Activated T-cell treated with anti-CD3 and anti-CD28 coated beads for 4 hours (primary cell): ENCODE measurements at regions not wholly inside any gene's neighbourhood (a gene's known extent, or its start where the extent isn't known, plus 50 kb on each side); places are given as distances from the start of the nearest gene placed in this dataset.
"Not testable (repeated sequence)": the region's sequence is repeated elsewhere in the genome, so short reads cannot be mapped to it uniquely, and the experiment has no call there.

ENCODE experiments used
- DNase-seq: peaks from one replicate; pipeline ENCODE4 v3.0.0-alpha.2; 2020

DNA sequence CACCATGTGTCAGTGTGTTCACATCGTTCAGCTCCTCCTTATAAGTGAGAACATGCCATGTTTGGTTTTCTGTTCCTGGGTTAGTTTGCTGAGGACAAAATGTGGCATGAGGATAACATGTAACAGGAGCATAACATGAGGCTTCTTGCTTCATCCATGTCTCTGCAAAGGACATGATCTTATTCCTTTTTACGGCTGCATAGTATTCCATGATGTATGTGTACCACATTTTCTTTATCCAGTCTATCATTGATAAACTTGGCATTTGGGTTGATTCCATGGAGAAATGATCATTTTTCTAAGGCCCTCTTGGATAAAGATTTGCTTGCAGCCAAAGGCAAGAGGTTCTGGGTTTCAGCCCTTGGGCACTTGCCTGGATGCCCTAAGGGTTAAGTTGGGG is 128.5 kb upstream of the ZEB1 start:
- no peak for DNase-seq

DNA sequence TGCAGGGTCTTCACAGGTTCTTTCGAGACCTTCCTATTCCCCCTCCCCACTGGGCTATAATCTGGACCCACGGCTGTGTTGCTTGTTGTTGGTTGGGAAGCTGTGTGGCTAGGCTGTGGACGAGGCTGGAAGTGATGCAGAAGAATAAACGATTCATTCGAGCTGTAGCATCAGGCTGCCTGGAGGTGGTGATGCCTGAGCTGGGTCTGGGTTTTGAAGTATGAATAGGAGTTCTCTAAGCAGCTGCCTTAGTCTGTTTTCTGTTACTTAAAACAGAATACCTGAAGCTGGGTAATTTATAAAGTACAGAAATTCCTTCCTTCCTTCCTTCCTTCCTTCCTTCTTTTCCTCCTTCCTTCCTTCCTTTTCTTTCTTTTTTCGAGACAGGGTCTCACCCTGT is 126.5 kb upstream of the ZEB1 start:
- no peak for DNase-seq

DNA sequence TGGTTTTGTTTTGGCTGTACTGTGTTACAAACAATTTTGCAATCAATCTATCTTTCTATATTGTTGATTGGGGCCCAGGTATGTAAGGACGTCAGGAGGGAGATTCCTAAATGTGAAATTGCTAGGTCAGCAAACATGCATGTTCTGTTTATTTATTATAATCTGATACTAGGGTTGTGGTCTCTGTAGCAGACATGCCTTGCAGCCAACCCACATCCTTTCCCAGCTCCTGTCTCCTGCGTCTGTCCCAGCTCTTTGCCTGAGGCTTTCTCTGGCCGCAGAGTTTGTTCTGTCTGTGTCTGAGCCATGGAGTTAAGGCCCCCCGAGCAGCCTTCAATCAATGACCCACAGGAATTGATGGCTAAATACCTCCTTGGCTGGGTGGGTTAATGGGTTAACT is 124.0 kb upstream of the ZEB1 start:
- no peak for DNase-seq

DNA sequence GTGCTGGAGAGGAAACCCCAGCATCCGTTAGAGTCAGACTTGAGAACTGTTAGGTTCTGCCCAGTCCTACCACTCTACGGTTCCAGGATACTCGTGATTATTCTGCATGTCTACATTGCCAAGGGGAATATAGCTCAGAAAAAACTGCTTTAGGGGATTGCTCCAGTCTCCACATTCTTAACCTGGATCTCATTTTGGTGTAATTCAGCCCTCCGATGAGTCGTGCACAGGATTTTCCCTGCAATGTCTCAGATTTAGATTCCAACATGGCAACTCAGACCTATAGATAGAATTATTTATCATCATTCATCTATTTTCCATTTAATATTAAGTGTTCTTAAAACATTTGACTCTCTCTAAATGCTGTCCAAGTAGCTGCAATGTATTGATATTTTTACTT is 121.1 kb upstream of the ZEB1 start:
- no peak for DNase-seq

DNA sequence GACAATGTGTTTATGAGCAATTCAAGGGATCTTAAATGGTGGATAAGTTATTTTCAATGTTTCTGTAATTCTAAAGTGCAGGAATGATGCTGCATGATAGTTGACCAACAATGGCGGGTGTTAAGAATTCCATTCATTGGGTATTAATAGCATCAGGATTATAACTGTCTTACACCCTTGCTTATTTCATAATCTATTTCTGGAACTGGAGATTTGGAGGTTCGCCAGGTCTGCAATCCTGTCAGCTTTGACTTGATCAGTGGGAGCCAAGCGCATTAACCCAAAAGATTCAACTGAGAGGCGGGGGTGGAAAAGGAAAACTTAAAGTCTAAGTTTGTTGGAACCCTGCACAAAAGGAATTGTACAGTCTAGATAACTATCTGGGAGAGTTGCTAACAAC is 114.9 kb upstream of the ZEB1 start:
- DNase-seq: no peak

DNA sequence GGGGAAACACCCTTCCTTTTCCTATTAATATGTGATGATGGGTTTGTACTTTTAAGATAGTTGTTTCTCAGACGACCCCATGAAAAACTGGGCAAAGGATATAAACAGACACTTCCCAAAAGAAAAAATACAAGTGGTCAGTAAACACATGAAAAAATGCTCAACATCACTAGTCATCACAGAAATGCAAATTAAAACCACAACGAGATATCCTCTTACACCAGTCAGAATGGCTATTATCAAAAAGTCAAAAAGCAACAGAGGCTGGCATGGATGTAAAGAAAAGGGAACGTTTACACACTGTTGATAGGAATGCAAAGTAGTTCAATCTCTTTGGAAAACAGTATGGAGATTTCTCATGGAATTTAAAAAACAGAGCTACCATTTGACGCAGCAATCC is 111.4 kb upstream of the ZEB1 start:
- no peak for DNase-seq

DNA sequence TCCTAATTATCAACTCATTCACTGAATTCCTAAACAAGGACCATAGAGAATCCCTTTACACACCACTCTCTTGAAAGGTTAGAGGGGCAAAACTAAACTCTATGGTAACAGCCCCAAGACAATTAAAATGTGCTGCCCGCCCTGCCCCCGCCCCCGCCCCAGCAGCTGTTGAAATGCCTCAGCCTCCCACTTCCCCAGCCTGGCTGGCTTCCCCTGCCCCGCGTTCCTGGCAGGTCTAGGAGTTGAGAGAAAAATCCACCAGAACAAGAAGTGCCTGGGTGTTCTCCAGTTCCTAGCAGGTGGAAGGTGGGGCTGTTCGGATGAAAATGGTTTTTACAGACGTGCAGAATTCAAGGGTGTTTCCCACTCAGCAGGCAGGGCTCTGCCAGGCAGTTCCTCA is 109.5 kb upstream of the ZEB1 start:
- DNase-seq: no peak

DNA sequence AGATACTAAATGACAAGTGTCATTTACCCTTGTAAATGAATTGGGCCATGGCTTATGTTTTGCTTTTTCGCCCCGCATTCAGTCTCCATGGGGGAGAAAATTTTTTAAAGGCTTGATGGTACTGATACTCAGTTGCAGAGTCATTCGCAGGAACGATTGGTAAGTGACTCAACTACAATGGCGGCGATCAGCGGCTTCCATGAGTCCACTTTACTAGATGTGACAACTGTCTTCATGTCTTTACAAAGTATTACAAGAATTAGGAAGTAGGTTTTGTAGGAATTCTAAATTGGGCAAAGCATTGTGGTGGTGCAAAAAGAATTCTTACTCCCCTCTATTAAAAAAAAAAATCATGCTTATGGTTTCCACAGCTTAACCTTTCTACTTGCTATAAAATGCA is 108.8 kb upstream of the ZEB1 start:
- DNase-seq: no peak

DNA sequence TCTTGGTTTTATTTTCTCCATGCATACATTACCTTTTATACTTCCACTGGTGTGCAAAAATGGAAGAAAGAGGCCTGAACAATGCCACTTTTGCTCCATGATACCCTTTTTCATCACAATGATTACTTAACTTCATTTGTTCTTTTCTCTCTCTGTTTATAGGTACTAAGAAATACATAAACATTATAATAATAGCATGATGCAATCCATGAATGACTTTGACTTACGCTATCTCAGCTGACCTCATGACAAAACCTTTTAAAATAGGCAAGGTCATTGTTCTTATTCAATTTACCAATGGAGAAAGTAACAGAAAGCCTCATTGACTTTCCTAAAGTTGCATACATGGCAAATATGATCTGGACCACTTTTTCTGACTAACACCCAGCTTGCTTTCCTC is 105.1 kb upstream of the ZEB1 start:
- no peak for DNase-seq

DNA sequence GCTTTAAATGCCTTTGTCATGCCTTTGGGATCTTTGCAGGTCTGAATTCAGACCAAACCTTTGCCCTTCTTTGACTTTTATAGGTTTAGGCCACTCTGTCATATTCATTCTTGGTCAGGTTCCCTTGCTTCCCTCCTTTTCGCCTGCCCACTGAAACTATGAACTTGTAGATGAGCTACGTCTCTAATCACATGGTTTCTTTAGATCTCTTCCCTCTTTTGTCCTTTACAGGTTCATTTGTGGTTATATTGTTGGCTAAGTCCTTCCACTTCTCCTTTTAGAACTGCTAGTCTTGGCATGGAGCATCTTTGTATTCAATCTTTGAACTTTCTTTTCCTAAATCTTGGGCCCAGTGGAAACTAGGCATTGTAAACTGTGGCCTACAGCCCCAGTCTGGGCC is 104.0 kb upstream of the ZEB1 start:
- DNase-seq: no peak

DNA sequence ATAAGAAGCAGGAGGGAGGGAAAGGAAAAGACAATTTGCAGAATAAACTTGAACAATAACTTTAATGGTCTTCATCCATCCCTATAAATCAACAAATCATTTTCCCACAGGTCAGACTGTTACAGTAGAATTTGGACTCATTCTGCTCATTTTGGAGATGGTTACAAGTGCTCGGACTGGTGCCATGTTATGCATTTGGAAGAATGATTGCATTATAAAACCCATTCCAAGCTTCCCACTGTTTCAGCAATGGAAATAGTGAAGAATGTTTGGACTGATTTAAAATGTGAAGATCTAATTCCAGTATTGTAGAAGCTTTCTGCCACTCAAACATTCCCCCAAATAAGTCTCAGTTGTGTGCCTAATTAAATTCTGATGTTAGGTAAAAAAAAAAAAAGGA is 99.7 kb upstream of the ZEB1 start:
- DNase-seq: no peak

DNA sequence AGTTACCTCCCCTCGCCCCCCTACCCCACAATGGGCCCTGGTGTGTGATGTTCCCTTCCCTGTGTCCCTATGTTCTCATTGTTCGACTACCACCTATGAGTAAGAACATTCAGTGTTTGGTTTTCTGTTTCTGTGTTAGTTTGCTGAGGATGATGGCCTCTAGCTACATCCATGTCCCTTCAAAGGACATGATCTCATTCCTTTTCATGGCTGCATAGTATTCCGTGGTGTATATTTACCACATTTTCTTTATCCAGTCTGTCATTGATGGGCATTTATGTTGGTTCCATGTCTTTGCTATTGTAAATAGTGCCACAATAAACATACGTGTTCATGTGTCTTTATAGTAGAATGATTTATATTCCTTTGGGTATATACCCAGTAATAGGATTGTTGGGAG is 90.2 kb upstream of the ZEB1 start:
- not testable (repeated sequence) for DNase-seq

DNA sequence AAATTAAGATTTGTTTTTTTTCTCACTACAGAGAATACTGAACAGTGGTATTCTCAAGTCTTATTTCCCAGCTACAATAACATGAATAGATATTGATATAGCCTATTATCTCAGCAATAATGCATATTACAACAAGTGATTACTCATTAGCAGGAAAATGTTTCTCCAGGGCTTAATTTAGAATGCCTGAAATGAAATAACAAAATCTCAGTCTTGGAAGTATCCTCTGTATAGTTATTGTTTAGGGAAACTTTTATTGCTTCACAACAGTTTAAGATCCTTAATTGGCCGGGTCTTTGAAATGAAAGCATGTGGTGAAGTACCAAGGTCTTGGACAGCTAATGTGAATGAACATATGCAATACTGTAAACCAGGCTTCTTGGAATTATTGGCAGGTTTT is 79.1 kb upstream of the ZEB1 start:
- DNase-seq: no peak

DNA sequence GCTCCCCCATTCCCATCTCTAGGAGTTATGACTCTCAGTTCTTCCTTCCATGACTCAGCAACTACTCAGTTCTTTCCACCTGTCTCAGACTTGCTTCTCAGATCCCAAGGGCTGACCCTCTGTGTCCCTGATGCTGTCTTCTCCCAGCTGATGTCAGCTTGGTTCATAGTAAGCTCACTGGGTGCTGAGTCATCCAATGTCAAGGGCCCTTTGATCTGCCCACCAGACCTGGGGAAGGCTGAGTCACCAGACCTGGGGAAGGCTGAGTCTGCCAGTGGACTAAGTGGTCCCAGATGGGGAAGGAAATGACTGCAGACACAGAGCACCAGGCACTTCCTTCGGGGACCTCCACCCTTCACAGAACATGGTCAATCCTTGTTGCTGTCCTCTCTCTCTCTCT is 76.1 kb upstream of the ZEB1 start:
- DNase-seq: peak; percentile 59

DNA sequence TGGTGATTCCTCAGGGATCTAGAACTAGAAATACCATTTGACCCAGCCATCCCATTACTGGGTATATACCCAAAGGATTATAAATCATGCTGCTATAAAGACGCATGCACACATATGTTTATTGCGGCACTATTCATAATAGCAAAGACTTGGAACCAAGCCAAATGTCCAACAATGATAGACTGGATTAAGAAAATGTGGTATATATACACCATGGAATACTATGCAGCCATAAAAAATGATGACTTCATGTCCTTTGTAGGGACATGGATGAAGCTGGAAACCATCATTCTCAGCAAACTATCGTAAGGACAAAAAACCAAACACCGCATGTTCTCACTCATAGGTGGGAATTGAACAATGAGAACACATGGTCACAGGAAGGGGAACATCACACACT is 67.9 kb upstream of the ZEB1 start:
- not testable (repeated sequence) for DNase-seq

DNA sequence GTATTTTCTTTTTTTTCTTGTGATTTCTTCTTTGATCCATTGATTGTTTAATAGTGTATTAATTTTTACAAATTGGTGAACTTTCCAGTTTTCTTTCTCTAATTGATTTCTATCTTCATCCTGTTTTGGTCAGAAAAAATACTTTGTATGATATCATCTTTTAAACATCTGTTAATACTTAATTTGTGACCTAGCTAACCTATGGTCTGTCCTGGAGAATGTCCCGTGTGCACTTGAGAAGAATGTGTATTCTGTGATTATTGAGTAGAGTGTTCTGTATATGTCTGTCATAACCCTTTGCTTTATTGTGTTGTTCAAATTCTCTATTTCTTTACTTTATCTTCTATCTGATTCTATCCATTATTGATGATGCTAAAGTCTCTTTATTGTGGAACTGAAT is 65.8 kb upstream of the ZEB1 start:
- DNase-seq: no peak

DNA sequence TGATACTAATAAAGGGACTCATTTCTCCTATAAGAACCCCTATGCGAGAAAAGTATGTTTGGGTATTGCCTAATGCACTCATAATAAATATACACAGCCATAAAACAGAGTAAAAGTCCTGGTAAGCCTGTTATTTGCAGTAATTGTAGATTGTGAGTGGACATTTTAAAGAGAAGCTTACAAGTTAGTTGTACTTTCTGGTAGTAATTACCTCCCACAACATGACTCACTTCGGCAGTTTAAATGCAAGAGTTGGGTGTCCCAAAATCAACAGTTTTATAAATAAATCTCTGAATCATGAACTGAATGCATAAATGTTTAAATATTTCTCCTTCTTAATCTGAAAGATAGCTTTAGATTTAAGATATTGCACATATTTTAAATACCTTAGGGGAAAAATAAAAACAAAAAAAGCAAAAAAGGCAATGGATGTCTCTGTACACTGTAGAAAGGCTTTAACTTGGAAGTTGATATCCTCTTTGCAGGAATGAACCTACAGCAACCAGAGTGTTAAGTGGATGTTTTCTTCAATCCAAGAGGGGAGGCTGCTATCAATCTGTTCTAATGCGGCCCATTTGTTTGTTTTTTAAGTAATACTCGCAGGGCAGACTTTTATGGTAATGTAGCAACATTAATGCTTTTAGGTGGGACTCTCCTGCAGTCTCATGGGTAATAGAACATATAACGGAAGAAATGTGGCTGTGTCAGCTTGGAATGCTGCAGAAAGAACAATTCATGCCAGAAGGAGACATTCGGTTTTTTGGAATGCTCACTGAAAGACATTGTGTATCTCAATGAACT is 57.3 kb upstream of the ZEB1 start:
- DNase-seq: no peak

DNA sequence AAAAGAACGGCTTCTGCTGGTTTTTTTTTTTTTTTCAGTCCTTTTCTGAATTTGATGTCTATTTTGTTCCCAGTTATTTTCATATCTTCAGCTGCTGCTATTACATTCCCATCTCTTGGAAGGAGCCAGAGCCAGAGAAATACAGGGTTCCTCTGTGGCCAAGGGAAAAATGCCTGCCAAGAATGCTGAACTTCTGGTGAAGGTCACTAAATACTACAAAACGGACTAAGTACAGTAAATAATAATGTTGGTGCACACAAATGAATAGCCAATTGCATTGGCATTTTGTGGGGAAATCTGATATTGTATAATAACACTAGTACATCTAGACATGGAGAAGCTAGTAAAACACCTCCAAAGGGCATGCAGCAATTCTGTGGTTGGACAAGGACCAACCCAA is 56.3 kb upstream of the ZEB1 start:
- DNase-seq: no peak

DNA sequence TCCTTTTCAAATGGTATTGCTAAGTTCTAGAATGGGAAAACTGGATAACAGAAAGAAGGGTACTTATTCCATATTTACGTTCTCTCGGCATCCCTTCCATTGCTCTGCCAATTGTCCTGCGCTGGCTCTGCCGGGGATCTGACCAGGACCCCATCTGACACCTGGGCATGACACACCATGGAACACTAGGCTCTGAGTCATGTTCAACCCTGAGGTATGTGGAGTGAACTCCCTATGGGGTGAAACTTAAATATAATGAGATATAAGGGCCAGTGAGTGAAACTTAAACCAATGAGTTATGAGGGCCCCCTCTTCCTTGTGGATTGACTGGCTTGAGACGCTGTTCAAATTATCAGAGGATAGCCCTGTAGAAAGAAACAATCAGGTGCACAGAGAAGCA is 55.1 kb upstream of the ZEB1 start:
- no peak for DNase-seq

DNA sequence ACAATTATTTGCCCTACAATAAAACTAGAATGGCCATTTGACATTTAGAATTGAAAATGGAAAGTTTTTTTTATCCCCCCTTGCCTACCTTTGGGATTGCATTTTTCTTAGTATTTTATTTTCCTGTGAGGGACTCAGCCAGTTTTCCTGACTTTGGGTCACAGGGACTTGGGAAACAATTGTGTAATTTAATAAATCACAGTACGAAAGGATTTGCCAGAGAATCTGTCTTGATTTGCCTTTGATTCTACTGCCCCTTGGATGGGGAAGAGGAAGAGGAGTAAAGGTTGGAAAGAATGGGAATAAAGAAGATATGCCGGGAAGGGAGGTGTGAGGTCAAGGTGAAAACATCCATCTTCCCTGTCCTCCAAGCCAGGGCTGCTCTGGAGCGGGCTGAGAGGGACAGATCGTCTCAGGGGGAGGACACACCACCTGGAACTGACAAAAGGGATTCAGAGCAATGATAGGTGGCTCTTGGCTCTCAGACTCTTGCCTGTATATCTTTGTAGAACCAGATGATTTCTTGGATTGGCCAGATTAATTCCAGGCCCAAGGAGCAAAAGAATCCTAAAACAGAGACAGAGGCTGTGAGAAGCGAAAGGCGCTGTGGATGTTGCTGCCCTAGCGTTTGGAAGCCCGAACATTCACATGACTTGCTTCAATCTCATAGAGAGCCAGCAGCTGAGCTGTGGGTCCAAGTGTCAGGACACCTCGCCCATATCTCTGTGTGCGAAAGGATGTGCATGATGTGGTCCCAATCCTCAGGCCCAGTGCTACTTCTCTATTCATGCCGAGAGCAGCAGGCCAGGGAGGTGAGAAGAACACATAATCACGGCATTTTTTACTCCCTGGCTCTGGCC is 50.3 kb upstream of the ZEB1 start:
- no peak for DNase-seq
